ENCODE measurements at regions not wholly inside any gene's neighbourhood (a gene's known extent, or its start where the extent isn't known, plus 50 kb on each side); places are given as distances from the start of the nearest gene placed in this dataset.

GRCh38 chr11:70637186-70637800 is 239.0 kb downstream of the CTTN start:
- H3K4me1 ChIP-seq (ENCODE audit: insufficient read depth, low read length) = peaks cover 43% of the 10 kb centered on the region
- 0 out of 2 replicates have a peak, but pooled peaks cover 13% of the 10 kb centered on the region for H4K20me1 ChIP-seq (ENCODE audit: insufficient read depth, low read length)
- H3K36me3 ChIP-seq (replicated peaks in 1 of 2; ENCODE audit: control insufficient read depth in 1 of 2, insufficient read depth in 2 of 2, low read length in 2 of 2) = peaks cover 0 to 2% of the 10 kb centered on the region in 2 experiments; a peak in 1 of 5 replicates
- H3K9ac ChIP-seq (ENCODE audit: insufficient read depth, low read depth, low read length) = no peak overlapping the region
- H2AFZ ChIP-seq (ENCODE audit: low read length) = no peak overlapping the region
- no peaks in the 10 kb centered on the region for H3K27me3 ChIP-seq (ENCODE audit: control insufficient read depth in 1 of 2, insufficient read depth in 2 of 2, low read length in 2 of 2)
- intact Hi-C loops (cut with micrococcal nuclease; ENCODE audit: unreplicated experiment) (no loop called here), in situ Hi-C loops (cut with HindIII; ENCODE audit: extremely low pct_ligation_motif_present, low pct_unique_long_range_greater_than_20kb) (no loop called here)
- H3K79me2 ChIP-seq (ENCODE audit: insufficient read depth, low read length) = peaks cover 3% of the 10 kb centered on the region
- WGBS (ENCODE audit: low lambda C conversion rate) = 100% methylated on average over 4 of the region's 16 CpGs
- CTCF ChIA-PET (ENCODE audit: low intra/inter-chr PET ratio, low total read pairs) = no interaction called here
- DNase-seq (ENCODE audit: low spot score) (no peak), ATAC-seq (peak; percentile 9; the same call in 2 of the 3 replicates), FAIRE-seq (no peak)
- H3K27ac ChIP-seq (ENCODE audit: extremely low read length, insufficient read depth, low read length) = peak overlapping the region; percentile 45
- POLR2A ChIA-PET = no interaction called here
- BruUV-seq (replicated peaks) = no TSS peak
- H3K9me3 ChIP-seq (ENCODE audit: low read length) = no peaks in the 10 kb centered on the region
- TF ChIP-seq ZNF503 (CRISPR knock-in tag; IDR thresholded peaks at IDR 0.05) (no peak), ZGPAT (CRISPR knock-in tag; IDR thresholded peaks at IDR 0.05) (no peak), ZNF280D (CRISPR knock-in tag; IDR thresholded peaks at IDR 0.05) (no peak), POGZ (CRISPR knock-in tag; IDR thresholded peaks at IDR 0.05) (no peak), IKZF4 (CRISPR knock-in tag; IDR thresholded peaks at IDR 0.05; ENCODE audit: borderline replicate concordance, low read depth, not compliant biosample characterization) (no peak), ZNF740 (CRISPR knock-in tag; IDR thresholded peaks at IDR 0.05) (no peak), ZBTB49 (CRISPR knock-in tag; IDR thresholded peaks at IDR 0.05; ENCODE audit: borderline replicate concordance) (no peak), ZBTB33 (CRISPR knock-in tag; IDR thresholded peaks at IDR 0.05) (peak; percentile 70; the same call in 1 of the 2 replicates)
- no peak overlapping the region for H3K4me2 ChIP-seq (ENCODE audit: low read depth, low read length)
- no peak overlapping the region for H3K4me3 ChIP-seq (replicated peaks in 1 of 3; ENCODE audit: insufficient read depth in 1 of 3, low read depth in 2 of 3, low read length in 3 of 3)
